Natural killer cell (primary cell): ENCODE measurements at regions not wholly inside any gene's neighbourhood (a gene's known extent, or its start where the extent isn't known, plus 50 kb on each side); places are given as distances from the start of the nearest gene placed in this dataset.

ENCODE experiments used
- ATAC-seq, 3 donors: fragments of 150-1000 bp in 2 of 3; fragments of 200-7000 bp in 1 of 3; cut with Tn5 transposase; 1 replicate in 1 of 3; 2 replicates in 2 of 3; pipeline ENCODE4 v1.10.0; 2021; ENCODE audit warnings: mild to moderate bottlenecking in 2 of 3, moderate library complexity in 2 of 3
- DNase-seq, 2 donors: peaks; one replicate each; pipeline versions ENCODE4 v3.0.0 to v3.0.0-alpha.2; 2013 to 2021; ENCODE audit warnings: mixed read lengths in 1 of 2
- H3K27ac ChIP-seq: one replicate; pipeline ENCODE4 v1.5.1; 2013; ENCODE audit warnings: mild to moderate bottlenecking, low read length
- H3K27me3 ChIP-seq: one replicate; pipeline ENCODE4 v1.6.1; 2013; ENCODE audit warnings: low read length; ENCODE audit not compliant: control insufficient read depth, insufficient read depth
- H3K36me3 ChIP-seq: one replicate; pipeline ENCODE4 v1.6.1; 2013; ENCODE audit warnings: low read length; ENCODE audit not compliant: control insufficient read depth, insufficient read depth
- H3K4me1 ChIP-seq: one replicate; pipeline ENCODE4 v1.6.1; 2013; ENCODE audit warnings: low read length; ENCODE audit not compliant: control insufficient read depth, insufficient read depth
- H3K4me3 ChIP-seq: one replicate; pipeline ENCODE4 v1.5.1; 2013; ENCODE audit warnings: low read length
- H3K9me3 ChIP-seq: one replicate; pipeline ENCODE4 v1.6.1; 2013; ENCODE audit warnings: low read length; ENCODE audit not compliant: control insufficient read depth, insufficient read depth
- H3K27ac Mint-ChIP-seq, 2 donors: one replicate each; pipeline ENCODE4 v1.8.0; 2022; ENCODE audit warnings: mild to moderate bottlenecking in 2 of 2, mixed read lengths in 2 of 2, moderate library complexity in 1 of 2
- H3K27me3 Mint-ChIP-seq, 2 donors: one replicate each; pipeline ENCODE4 v1.8.0; 2022; ENCODE audit warnings: low read depth in 2 of 2, mixed read lengths in 2 of 2
- H3K36me3 Mint-ChIP-seq: one replicate; pipeline ENCODE4 v1.8.0; 2022; ENCODE audit warnings: mixed read lengths
- H3K4me1 Mint-ChIP-seq, 2 donors: one replicate each; pipeline ENCODE4 v1.8.0; 2022; ENCODE audit warnings: mixed read lengths in 2 of 2
- H3K4me3 Mint-ChIP-seq: one replicate; pipeline ENCODE4 v1.8.0; 2022; ENCODE audit warnings: mild to moderate bottlenecking, moderate library complexity, mixed read lengths
- H3K9me3 Mint-ChIP-seq, 2 donors: one replicate each; pipeline ENCODE4 v1.8.0; 2022; ENCODE audit warnings: mixed read lengths in 2 of 2
- WGBS: methylation state at CpG from one replicate; pipeline ENCODE4 v1.1.7; 2013; ENCODE audit warnings: missing lambda C conversion rate; ENCODE audit not compliant: insufficient coverage; 5-methylcytosine and 5-hydroxymethylcytosine counted together
- intact Hi-C: fragments of 100-400 bp; cut with micrococcal nuclease; formaldehyde crosslinking; loops from one replicate; pipeline ENCODE4 v1.14.2; 2022
- TF ChIP-seq, protein P1 (sequence below): fragments of 200-600 bp; IDR thresholded peaks from one replicate; pipeline ENCODE4 v1.8.0; 2022; ENCODE audit warnings: antibody characterized with exemption

DNA sequence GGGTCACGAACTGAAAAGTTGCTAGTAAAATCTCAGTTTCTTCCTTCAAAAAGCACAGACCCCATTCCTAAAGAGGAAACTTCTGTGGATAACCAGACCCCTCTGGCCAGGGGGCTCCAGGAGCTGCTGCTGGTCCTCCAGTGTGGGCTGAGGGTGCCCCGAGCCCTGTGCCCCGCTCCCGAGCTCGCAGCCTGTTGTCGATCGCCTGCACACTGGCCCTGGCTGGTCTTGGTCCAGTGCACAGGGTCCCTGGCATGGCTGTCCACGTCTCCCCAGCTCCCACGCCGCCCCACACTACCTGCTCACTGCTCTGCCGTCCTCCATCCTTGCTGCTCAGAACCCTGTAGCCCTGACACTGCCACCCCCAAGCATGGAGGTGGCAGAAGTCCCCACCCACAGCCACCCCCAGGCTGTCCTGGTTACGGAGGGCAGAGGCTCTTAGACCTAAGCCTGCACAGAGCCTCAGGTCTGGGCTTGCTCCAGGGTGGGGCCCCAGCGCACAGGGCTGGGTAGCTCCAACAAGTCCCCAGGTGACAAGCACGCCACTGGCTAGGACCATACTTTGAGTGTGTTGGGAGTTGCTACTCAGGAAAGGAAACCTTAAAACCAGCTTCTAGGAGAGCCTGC lies 87.0 kb downstream of the PLXNA1 start:
- no peaks in the 10 kb centered on the region for H3K4me1 ChIP-seq
- TF ChIP-seq, protein P1, sequence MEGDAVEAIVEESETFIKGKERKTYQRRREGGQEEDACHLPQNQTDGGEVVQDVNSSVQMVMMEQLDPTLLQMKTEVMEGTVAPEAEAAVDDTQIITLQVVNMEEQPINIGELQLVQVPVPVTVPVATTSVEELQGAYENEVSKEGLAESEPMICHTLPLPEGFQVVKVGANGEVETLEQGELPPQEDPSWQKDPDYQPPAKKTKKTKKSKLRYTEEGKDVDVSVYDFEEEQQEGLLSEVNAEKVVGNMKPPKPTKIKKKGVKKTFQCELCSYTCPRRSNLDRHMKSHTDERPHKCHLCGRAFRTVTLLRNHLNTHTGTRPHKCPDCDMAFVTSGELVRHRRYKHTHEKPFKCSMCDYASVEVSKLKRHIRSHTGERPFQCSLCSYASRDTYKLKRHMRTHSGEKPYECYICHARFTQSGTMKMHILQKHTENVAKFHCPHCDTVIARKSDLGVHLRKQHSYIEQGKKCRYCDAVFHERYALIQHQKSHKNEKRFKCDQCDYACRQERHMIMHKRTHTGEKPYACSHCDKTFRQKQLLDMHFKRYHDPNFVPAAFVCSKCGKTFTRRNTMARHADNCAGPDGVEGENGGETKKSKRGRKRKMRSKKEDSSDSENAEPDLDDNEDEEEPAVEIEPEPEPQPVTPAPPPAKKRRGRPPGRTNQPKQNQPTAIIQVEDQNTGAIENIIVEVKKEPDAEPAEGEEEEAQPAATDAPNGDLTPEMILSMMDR = no peak
- no peak overlapping the region for H3K4me3 ChIP-seq
- no peaks in the 10 kb centered on the region for H3K9me3 ChIP-seq
- no peak for ATAC-seq
- no peaks in the 10 kb centered on the region for H3K27me3 ChIP-seq
- no peaks in the 10 kb centered on the region for H3K9me3 Mint-ChIP-seq
- H3K27me3 Mint-ChIP-seq = peaks cover 5 to 14% of the 10 kb centered on the region in 2 donors
- H3K27ac ChIP-seq = no peak overlapping the region
- no peaks in the 10 kb centered on the region for H3K36me3 Mint-ChIP-seq
- intact Hi-C loops = no loop called here
- DNase-seq = no peak
- 85% methylated on average over 14 of the region's 14 CpGs for WGBS
- peaks cover under 1 to 4% of the 10 kb centered on the region in 2 donors for H3K4me1 Mint-ChIP-seq
- H3K27ac Mint-ChIP-seq = no peak overlapping the region
- H3K36me3 ChIP-seq = no peaks in the 10 kb centered on the region
- no peak overlapping the region for H3K4me3 Mint-ChIP-seq

DNA sequence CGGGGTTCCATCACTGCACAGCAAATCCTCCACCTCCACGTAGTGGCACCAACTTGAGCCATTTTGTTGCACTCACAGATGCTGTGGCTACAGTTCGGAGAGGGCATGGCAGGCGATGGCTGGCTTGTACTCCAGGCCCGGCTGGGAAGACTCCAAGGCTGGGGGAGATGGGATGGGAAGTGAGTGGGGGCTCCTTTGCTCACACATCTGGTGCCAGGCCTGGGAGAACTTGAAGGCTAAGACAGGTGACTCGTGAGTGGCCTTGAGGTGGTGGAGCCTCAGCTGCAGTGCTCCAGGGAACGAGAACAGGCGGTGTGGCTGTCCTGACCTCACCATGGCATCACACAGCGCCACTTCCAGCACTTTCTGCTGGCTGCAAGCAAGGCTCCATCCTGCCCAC lies 87.9 kb downstream of the PLXNA1 start:
- ATAC-seq (no peak), DNase-seq (no peak)
- TF ChIP-seq, protein P1 = no peak
- no peak overlapping the region for H3K27ac ChIP-seq
- H3K4me1 ChIP-seq = no peaks in the 10 kb centered on the region
- Mint-ChIP-seq H3K27ac (no peak overlapping the region), H3K9me3 (peaks cover 0 to 2% of the 10 kb centered on the region in 2 donors), H3K4me3 (no peak overlapping the region), H3K36me3 (no peaks in the 10 kb centered on the region), H3K4me1 (peaks cover 8 to 9% of the 10 kb centered on the region in 2 donors), H3K27me3 (peaks cover 5 to 13% of the 10 kb centered on the region in 2 donors)
- H3K4me3 ChIP-seq = no peak overlapping the region
- H3K9me3 ChIP-seq = no peaks in the 10 kb centered on the region
- intact Hi-C loops = no loop called here
- 86% methylated on average over 9 of the region's 9 CpGs for WGBS
- H3K27me3 ChIP-seq = no peaks in the 10 kb centered on the region
- no peaks in the 10 kb centered on the region for H3K36me3 ChIP-seq

DNA sequence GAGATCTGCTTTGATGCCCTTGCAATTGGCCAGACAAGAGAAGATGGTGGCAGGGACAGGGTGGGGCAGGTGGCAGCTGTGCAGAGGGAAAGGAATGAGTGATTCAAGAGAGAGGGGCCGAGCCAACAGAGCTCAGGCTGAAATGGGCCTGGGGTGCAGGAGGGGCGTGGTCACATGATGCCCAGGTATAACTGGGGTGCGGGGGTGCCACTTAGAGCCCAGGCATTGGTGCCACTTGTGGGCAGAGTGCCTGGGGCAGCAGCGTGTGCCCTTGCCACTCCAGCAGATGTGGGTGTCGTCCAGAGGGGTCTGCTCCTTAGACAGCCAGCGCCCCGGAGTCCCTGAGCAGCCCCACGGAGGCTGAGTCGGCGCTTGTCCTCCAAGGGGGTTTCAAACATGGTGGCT lies 88.7 kb downstream of the PLXNA1 start:
- Histone ChIP-seq H3K27ac (no peak overlapping the region), H3K36me3 (no peaks in the 10 kb centered on the region), H3K4me3 (no peak overlapping the region), H3K9me3 (no peaks in the 10 kb centered on the region), H3K27me3 (no peaks in the 10 kb centered on the region), H3K4me1 (no peaks in the 10 kb centered on the region)
- no peaks in the 10 kb centered on the region for H3K36me3 Mint-ChIP-seq
- DNase-seq (no peak), ATAC-seq (no peak)
- peaks cover 8 to 9% of the 10 kb centered on the region in 2 donors for H3K4me1 Mint-ChIP-seq
- H3K27me3 Mint-ChIP-seq = peaks cover 5% of the 10 kb centered on the region in 2 donors
- TF ChIP-seq, protein P1 = no peak
- 88% methylated on average over 10 of the region's 10 CpGs for WGBS
- H3K27ac Mint-ChIP-seq = no peak overlapping the region
- intact Hi-C loops = no loop called here
- peaks cover 0 to 2% of the 10 kb centered on the region in 2 donors for H3K9me3 Mint-ChIP-seq
- no peak overlapping the region for H3K4me3 Mint-ChIP-seq

DNA sequence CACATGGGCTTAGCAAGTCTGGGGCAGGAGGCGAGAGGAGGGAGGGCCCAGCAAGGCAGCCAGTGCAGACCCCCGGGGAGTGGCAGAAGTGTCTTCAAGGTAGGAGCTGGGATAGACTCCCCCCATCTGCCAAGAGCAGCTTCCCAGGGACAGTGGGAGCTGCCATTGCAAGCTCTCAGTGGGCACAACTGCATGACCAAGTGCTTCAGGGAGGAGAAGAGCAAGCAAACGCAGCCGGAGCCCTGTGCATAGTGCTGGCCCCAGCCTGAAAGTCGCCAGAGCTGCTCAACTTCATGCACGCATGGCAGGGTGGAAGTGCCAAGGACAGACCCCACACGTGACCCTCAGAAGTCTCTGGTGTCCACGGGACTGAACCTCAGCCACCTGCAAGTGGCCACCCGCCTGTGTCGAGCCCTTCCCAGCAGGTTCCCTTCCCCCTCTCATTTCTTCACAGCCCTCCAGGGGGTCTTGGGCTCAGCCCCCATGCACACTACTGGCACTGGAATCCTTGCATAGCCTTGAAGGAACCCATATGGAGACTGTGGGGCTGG lies 89.4 kb downstream of the PLXNA1 start:
- 87% methylated on average over 10 of the region's 10 CpGs for WGBS
- Histone ChIP-seq H3K9me3 (no peaks in the 10 kb centered on the region), H3K27ac (no peak overlapping the region), H3K27me3 (no peaks in the 10 kb centered on the region), H3K36me3 (no peaks in the 10 kb centered on the region), H3K4me1 (no peaks in the 10 kb centered on the region), H3K4me3 (no peak overlapping the region)
- Mint-ChIP-seq H3K27me3 (peaks cover 0 to 5% of the 10 kb centered on the region in 2 donors), H3K36me3 (no peaks in the 10 kb centered on the region), H3K27ac (no peak overlapping the region), H3K9me3 (peaks cover 0 to 2% of the 10 kb centered on the region in 2 donors), H3K4me3 (no peak overlapping the region), H3K4me1 (peaks cover 8 to 9% of the 10 kb centered on the region in 2 donors)
- TF ChIP-seq, protein P1 = no peak
- DNase-seq (no peak), ATAC-seq (no peak)
- intact Hi-C loops = no loop called here
